ENCODE measurements at regions not wholly inside any gene's neighbourhood (a gene's known extent, or its start where the extent isn't known, plus 50 kb on each side); places are given as distances from the start of the nearest gene placed in this dataset.

- Histone ChIP-seq H3K36me3 (ENCODE audit: insufficient read depth, low read length) (no peaks in the 10 kb centered on the region), H3K4me3 (ENCODE audit: low read length) (no peak overlapping the region), H2AFZ (ENCODE audit: low read depth, low read length) (no peak overlapping the region), H3K27ac (ENCODE audit: low read length) (no peak overlapping the region), H3K9me3 (ENCODE audit: low read length) (no peaks in the 10 kb centered on the region), H3K9ac (ENCODE audit: low read length) (no peak overlapping the region), H3K9me2 (ENCODE audit: insufficient read depth, low read length) (no peaks in the 10 kb centered on the region), H3K4me2 (ENCODE audit: low read length) (no peak overlapping the region), H3F3A (ENCODE audit: insufficient read depth, low read length, poor library complexity, severe bottlenecking) (no peaks in the 10 kb centered on the region), H4K20me1 (ENCODE audit: insufficient read depth) (no peaks in the 10 kb centered on the region), H3K79me2 (replicated peaks; ENCODE audit: insufficient read depth, low read length) (no peaks in the 10 kb centered on the region), H3K27me3 (ENCODE audit: insufficient read depth, low read depth, low read length) (no peaks in the 10 kb centered on the region)
- TF ChIP-seq POLR2AphosphoS5 (IDR thresholded peaks at IDR 0.05) (no peak), RAD21 (conservative IDR thresholded peaks at IDR 0.05) (no peak), SMC3 (conservative IDR thresholded peaks at IDR 0.05; ENCODE audit: poor library complexity) (no peak), REST (IDR thresholded peaks at IDR 0.05; ENCODE audit: borderline replicate concordance) (no peak), MXI1 (conservative IDR thresholded peaks at IDR 0.05; ENCODE audit: poor library complexity, severe bottlenecking) (no peak), EP300 (conservative IDR thresholded peaks at IDR 0.05; ENCODE audit: poor library complexity, severe bottlenecking) (no peak), TAF1 (IDR thresholded peaks at IDR 0.05; ENCODE audit: low read depth) (no peak), EZH2 (IDR thresholded peaks at IDR 0.05; ENCODE audit: borderline replicate concordance, insufficient read depth, low read length, poor library complexity, severe bottlenecking) (no peak)
- TF ChIP-seq, protein P1, sequence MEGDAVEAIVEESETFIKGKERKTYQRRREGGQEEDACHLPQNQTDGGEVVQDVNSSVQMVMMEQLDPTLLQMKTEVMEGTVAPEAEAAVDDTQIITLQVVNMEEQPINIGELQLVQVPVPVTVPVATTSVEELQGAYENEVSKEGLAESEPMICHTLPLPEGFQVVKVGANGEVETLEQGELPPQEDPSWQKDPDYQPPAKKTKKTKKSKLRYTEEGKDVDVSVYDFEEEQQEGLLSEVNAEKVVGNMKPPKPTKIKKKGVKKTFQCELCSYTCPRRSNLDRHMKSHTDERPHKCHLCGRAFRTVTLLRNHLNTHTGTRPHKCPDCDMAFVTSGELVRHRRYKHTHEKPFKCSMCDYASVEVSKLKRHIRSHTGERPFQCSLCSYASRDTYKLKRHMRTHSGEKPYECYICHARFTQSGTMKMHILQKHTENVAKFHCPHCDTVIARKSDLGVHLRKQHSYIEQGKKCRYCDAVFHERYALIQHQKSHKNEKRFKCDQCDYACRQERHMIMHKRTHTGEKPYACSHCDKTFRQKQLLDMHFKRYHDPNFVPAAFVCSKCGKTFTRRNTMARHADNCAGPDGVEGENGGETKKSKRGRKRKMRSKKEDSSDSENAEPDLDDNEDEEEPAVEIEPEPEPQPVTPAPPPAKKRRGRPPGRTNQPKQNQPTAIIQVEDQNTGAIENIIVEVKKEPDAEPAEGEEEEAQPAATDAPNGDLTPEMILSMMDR (IDR thresholded peaks at IDR 0.05; ENCODE audit: poor library complexity, severe bottlenecking), result no peak
Observed at GRCh38 chr6:87972279-87972678, 75.4 kb upstream of the SPACA1 start.

DNA sequence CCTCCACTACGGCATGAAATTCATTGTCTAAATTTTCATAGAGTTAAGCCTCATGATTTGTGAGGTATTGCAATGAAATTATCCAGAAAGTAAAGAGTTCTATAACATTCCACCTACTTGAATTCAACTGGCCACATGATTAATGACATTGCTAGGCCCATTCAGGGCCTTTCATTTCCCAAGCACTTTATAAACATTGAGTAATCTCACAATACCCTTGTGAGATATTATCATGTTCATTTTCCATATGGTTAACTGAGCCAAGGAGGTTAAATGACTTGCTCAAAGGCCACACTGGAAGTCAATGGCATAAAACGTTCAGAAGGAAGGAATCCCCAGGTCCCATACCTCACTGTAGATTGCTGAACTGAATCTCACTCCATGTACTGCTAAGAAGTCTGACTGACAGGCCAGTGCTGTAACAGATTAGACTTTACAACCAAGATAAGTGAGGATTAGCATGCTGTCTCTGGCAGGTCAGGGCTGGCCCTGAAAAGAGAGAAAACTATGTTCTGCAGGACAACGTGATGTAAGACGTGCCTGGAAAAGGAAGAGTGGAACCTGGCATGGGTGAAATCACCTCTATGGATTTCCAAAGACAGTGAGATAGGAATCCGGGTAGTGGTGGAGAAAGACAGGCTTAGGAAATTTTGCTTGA, 75.9 kb upstream of the SPACA1 start:
- H2AFZ ChIP-seq (ENCODE audit: low read depth, low read length), result no peak overlapping the region
- H3K9me2 ChIP-seq (ENCODE audit: insufficient read depth, low read length), result no peaks in the 10 kb centered on the region

More for the DNA sequence above, 75.9 kb upstream of the SPACA1 start:
- no peak overlapping the region for H3K9ac ChIP-seq (ENCODE audit: low read length)
- no peaks in the 10 kb centered on the region for H3K79me2 ChIP-seq (replicated peaks; ENCODE audit: insufficient read depth, low read length)
- no peaks in the 10 kb centered on the region for H3F3A ChIP-seq (ENCODE audit: insufficient read depth, low read length, poor library complexity, severe bottlenecking)
- no peaks in the 10 kb centered on the region for H3K9me3 ChIP-seq (ENCODE audit: low read length)
- TF ChIP-seq MXI1 (conservative IDR thresholded peaks at IDR 0.05; ENCODE audit: poor library complexity, severe bottlenecking), result no peak
- no peak for TF ChIP-seq POLR2AphosphoS5 (IDR thresholded peaks at IDR 0.05)
- no peak for TF ChIP-seq EP300 (conservative IDR thresholded peaks at IDR 0.05; ENCODE audit: poor library complexity, severe bottlenecking)
- no peak for TF ChIP-seq REST (IDR thresholded peaks at IDR 0.05; ENCODE audit: borderline replicate concordance)
- TF ChIP-seq SMC3 (conservative IDR thresholded peaks at IDR 0.05; ENCODE audit: poor library complexity), result no peak
- TF ChIP-seq, protein P1 (IDR thresholded peaks at IDR 0.05; ENCODE audit: poor library complexity, severe bottlenecking), result no peak
- no peak for TF ChIP-seq EZH2 (IDR thresholded peaks at IDR 0.05; ENCODE audit: borderline replicate concordance, insufficient read depth, low read length, poor library complexity, severe bottlenecking)
- TF ChIP-seq RAD21 (conservative IDR thresholded peaks at IDR 0.05), result no peak
- no peak for TF ChIP-seq TAF1 (IDR thresholded peaks at IDR 0.05; ENCODE audit: low read depth)
- H3K27me3 ChIP-seq (ENCODE audit: insufficient read depth, low read depth, low read length), result no peaks in the 10 kb centered on the region
- H3K4me3 ChIP-seq (ENCODE audit: low read length), result no peak overlapping the region
- no peaks in the 10 kb centered on the region for H4K20me1 ChIP-seq (ENCODE audit: insufficient read depth)
- no peaks in the 10 kb centered on the region for H3K36me3 ChIP-seq (ENCODE audit: insufficient read depth, low read length)
- no peak overlapping the region for H3K27ac ChIP-seq (ENCODE audit: low read length)
- no peak overlapping the region for H3K4me2 ChIP-seq (ENCODE audit: low read length)

Data from neural cell (in vitro differentiated cells).